ENCODE measurements at regions not wholly inside any gene's neighbourhood (a gene's known extent, or its start where the extent isn't known, plus 50 kb on each side); places are given as distances from the start of the nearest gene placed in this dataset.
A peak's percentile ranks its signal among the peaks of the same experiment; 100 is the strongest.

GRCh38 chr2:224182498-224182897 is 143.4 kb upstream of the SERPINE2 start (continued):
- no peak for TF ChIP-seq CREB1 (CRISPR knock-in tag; IDR thresholded peaks at IDR 0.05; ENCODE audit: low read depth)
- TF ChIP-seq NANOG (IDR thresholded peaks at IDR 0.05; ENCODE audit: borderline replicate concordance), result no peak

- no peaks in the 10 kb centered on the region; the same call in 2 of the 3 replicates for H3K9me3 Mint-ChIP-seq
- no peak overlapping the region for H3K27ac ChIP-seq (ENCODE audit: low read depth)
- H3K4me1 ChIP-seq (ENCODE audit: insufficient read depth), result no peaks in the 10 kb centered on the region
- no peak overlapping the region for H3K4me2 ChIP-seq
- no peak for TF ChIP-seq EZH2phosphoT487 (IDR thresholded peaks at IDR 0.05; ENCODE audit: unreplicated experiment)
- TF ChIP-seq REST (IDR thresholded peaks at IDR 0.05; ENCODE audit: unreplicated experiment), result no peak
- no peak for TF ChIP-seq STAT1 (IDR thresholded peaks at IDR 0.05; ENCODE audit: unreplicated experiment)
- TF ChIP-seq EZH2 (IDR thresholded peaks at IDR 0.05; ENCODE audit: low read depth, unreplicated experiment), result no peak
- TF ChIP-seq CTCF (conservative IDR thresholded peaks at IDR 0.05; ENCODE audit: low read depth in 2 of 2), result no peak
- no peak for TF ChIP-seq ZNF331 (CRISPR knock-in tag; IDR thresholded peaks at IDR 0.05; ENCODE audit: low read depth)
- TF ChIP-seq NANOG (IDR thresholded peaks at IDR 0.05; ENCODE audit: borderline replicate concordance), result no peak
- no peak for TF ChIP-seq CREB1 (CRISPR knock-in tag; IDR thresholded peaks at IDR 0.05; ENCODE audit: low read depth)
- no peak for TF ChIP-seq POLR2AphosphoS5 (IDR thresholded peaks at IDR 0.05; ENCODE audit: low read depth)
- no peak for TF ChIP-seq ZNF114 (CRISPR knock-in tag; IDR thresholded peaks at IDR 0.05)
- TF ChIP-seq ZNF462 (CRISPR knock-in tag; IDR thresholded peaks at IDR 0.05), result no peak
- TF ChIP-seq ETS1 (IDR thresholded peaks at IDR 0.05), result no peak
- TF ChIP-seq JUNB (IDR thresholded peaks at IDR 0.05; ENCODE audit: unreplicated experiment), result no peak
- no peaks in the 10 kb centered on the region for H4K20me1 ChIP-seq (replicated peaks; ENCODE audit: insufficient read depth)
- no peak overlapping the region for H3K27ac Mint-ChIP-seq
- H3K36me3 Mint-ChIP-seq (ENCODE audit: low read depth), result no peaks in the 10 kb centered on the region
- H3F3A ChIP-seq (replicated peaks; ENCODE audit: low read depth), result no peaks in the 10 kb centered on the region
- 0 out of 2 replicates have a peak, but pooled peaks cover under 1% of the 10 kb centered on the region for H3K9me2 ChIP-seq (ENCODE audit: insufficient read depth)
- H3K27me3 Mint-ChIP-seq (ENCODE audit: insufficient read depth, low read depth, poor library complexity), result peaks cover 3% of the 10 kb centered on the region
- H3K4me3 ChIP-seq, result no peak overlapping the region
- H3K4me1 Mint-ChIP-seq, result peaks cover 5% of the 10 kb centered on the region; the same call in 2 of the 3 replicates
- H3K36me3 ChIP-seq (ENCODE audit: insufficient read depth), result no peaks in the 10 kb centered on the region
- no peaks in the 10 kb centered on the region for H3K27me3 ChIP-seq (ENCODE audit: insufficient read depth)
- no peak for DNase-seq (ENCODE audit: low spot score)
- no peaks in the 10 kb centered on the region for H3K79me2 ChIP-seq (replicated peaks; ENCODE audit: insufficient read depth)
- H3K4me3 Mint-ChIP-seq, result no peak overlapping the region
- H2AFZ ChIP-seq, result peak overlapping the region; percentile 18; the same call in 1 of the 2 replicates
- ATAC-seq, result no peak
Observed at GRCh38 chr2:224181534-224182155, 142.6 kb upstream of the SERPINE2 start.
